ENCODE measurements at regions not wholly inside any gene's neighbourhood (a gene's known extent, or its start where the extent isn't known, plus 50 kb on each side); places are given as distances from the start of the nearest gene placed in this dataset.

DNA sequence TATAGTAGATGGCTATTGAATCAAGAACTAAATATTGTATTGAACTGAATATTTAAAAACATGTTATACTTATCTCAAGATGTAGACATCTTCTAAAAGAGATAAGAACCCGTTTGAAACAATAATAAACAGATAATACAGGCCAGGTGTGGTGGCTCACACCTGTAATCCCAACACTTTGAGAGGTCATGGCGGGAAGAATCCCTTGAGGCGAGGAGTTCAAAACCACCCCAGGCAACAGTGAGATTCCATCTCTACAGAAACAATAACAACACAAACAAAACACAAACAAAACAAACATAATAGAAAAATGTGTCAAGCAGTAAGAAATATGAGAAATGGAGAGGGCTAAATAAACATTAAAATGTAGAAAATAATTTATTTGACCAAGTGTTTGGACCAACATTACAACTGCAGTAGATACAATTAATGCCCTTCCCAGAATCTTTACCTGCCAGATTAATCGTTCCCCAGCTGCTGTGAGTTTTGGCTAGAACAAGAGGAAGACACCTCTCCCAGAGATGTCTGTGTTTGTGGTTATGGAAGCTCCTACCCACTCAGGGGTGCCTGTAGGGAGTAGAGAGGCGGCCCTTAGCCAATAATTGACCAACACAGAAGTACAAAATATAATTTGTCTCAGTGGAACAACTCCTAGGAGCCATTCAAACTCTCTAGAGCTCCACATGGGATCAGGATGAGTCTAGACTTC, 111.9 kb upstream of the AGTR1 start:
- H3K4me3 ChIP-seq (ENCODE audit: low read depth, low read length), result no peak overlapping the region
- 63% methylated on average over 5 of the region's 5 CpGs for WGBS
- no peaks in the 10 kb centered on the region for H3K36me3 ChIP-seq (ENCODE audit: insufficient read depth)
- DNase-seq (ENCODE audit: extremely low spot score), result no peak
- no peaks in the 10 kb centered on the region for H3K4me1 ChIP-seq (ENCODE audit: insufficient read depth)
- no peak overlapping the region for H3K27ac ChIP-seq (ENCODE audit: low read depth)

GRCh38 chr3:148588291-148588690, 109.4 kb upstream of the AGTR1 start:
- Histone ChIP-seq H3K4me3 (ENCODE audit: low read depth, low read length) (no peak overlapping the region), H3K36me3 (ENCODE audit: insufficient read depth) (no peaks in the 10 kb centered on the region), H3K27ac (ENCODE audit: low read depth) (no peak overlapping the region), H3K4me1 (ENCODE audit: insufficient read depth) (no peaks in the 10 kb centered on the region)
- 87% methylated on average over 2 of the region's 2 CpGs for WGBS
- DNase-seq (ENCODE audit: extremely low spot score), result no peak

DNA sequence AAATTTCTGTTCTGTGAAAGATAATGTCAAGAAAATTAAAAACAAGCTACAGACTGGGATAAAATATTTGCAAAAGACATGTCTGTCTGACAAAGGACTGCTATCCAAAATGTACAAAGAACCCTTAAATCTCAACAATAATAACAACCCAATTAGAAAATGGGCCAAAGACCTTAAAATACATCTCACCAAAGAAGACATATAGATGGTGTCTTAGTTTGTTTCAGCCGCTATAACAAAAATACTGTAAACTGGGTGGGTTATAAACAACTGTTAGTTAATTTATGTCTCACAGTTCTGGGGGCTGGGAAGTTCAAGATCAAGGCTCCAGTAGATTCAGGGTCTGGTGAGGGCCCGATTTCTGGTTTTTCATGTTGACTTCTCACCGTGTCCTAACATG, 106.2 kb upstream of the AGTR1 start:
- Histone ChIP-seq H3K4me1 (ENCODE audit: insufficient read depth) (no peaks in the 10 kb centered on the region), H3K4me3 (ENCODE audit: low read depth, low read length) (no peak overlapping the region), H3K27ac (ENCODE audit: low read depth) (no peak overlapping the region), H3K36me3 (ENCODE audit: insufficient read depth) (no peaks in the 10 kb centered on the region)
- 95% methylated on average over 3 of the region's 3 CpGs for WGBS
- DNase-seq (ENCODE audit: extremely low spot score), result no peak

DNA sequence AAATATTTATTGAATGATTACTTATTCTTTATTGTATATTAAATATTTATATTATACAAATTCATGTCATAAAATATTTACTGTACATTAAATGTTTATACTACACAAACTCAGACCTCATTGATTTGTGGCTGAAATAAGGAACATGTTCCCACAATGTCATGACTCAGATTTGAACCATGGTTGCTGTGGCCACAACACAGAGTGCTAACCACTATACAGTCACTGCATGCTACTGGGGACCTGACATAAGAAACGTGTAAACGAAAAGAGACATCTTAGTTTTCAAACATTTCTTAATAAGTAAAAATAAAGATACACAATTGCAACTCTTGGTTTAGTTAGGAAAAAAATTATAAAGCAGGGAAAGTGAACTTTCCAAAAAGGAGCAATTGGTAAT, 99.1 kb upstream of the AGTR1 start:
- no peaks in the 10 kb centered on the region for H3K4me1 ChIP-seq (ENCODE audit: insufficient read depth)
- H3K4me3 ChIP-seq (ENCODE audit: low read depth, low read length), result no peak overlapping the region
- H3K27ac ChIP-seq (ENCODE audit: low read depth), result no peak overlapping the region
- DNase-seq (ENCODE audit: extremely low spot score), result no peak
- no peaks in the 10 kb centered on the region for H3K36me3 ChIP-seq (ENCODE audit: insufficient read depth)
- WGBS, result 87% methylated on average over 2 of the region's 2 CpGs

DNA sequence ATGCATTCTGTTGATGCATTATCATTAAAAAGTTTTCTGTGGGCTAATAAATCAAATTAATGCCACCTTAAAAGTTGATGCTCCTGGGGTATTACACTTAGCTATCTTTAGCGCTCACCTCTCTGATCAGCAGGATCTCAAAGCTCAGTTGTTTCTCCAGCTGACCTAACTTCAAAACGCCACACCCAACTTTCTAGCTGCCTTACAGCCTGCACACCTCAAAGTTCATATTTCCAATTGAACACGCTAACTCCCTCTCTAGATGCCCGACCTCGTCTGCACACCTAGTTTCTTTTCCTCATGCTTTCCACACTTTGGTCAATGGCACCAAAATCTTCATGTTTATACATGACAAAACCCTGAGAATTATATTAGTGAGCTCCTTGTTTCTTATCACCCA, 98.2 kb upstream of the AGTR1 start:
- Histone ChIP-seq H3K4me1 (ENCODE audit: insufficient read depth) (no peaks in the 10 kb centered on the region), H3K4me3 (ENCODE audit: low read depth, low read length) (no peak overlapping the region), H3K36me3 (ENCODE audit: insufficient read depth) (no peaks in the 10 kb centered on the region), H3K27ac (ENCODE audit: low read depth) (no peak overlapping the region)
- WGBS, result 89% methylated on average over 5 of the region's 5 CpGs
- DNase-seq (ENCODE audit: extremely low spot score), result no peak

- Histone ChIP-seq H3K36me3 (ENCODE audit: insufficient read depth) (no peaks in the 10 kb centered on the region), H3K27ac (ENCODE audit: low read depth) (no peak overlapping the region), H3K4me1 (ENCODE audit: insufficient read depth) (no peaks in the 10 kb centered on the region), H3K4me3 (ENCODE audit: low read depth, low read length) (no peak overlapping the region)
- WGBS, result 91% methylated on average over 1 of the region's 1 CpG
- no peak for DNase-seq (ENCODE audit: extremely low spot score)
Measured at GRCh38 chr3:148600440-148600839, 97.3 kb upstream of the AGTR1 start.

DNA sequence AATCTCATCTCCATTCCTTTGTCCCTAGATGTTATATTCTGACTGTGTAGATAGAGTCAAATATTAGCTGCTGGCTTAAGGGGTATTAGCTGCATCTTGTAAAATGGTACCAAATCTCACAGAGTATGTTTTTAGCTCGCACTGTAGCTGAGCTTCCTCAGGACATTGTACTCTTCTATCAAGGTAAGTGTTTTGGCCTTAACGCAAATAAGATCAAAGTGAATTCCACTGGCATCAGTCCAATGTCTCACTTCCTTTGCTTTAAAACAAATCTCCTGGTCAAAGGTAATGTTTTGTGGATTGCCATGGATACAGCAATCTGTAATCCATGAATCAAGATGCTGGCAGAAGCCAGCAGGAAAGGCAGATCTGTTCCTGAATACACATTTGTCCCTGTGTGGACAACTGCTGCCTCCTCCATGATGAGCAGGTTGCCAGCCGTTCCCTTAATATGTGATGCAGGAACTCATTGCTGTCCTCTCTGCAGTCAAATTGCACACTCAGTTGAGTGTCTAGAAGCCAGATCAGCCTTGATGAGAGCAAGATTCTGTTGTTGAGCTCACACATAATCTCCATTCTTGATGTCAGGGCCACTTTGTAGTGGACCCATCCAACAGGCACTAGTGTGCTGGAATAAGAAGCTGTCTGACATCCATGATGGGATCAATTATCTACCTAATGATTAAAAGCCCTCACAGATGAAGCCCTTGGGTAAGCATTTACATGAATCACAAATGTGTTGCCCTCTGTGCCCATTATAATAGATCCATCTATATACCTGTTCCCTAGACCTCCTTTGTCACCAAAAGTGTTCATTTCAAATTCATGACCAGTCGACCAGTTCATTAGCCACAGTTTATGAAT, 96.6 kb upstream of the AGTR1 start:
- no peaks in the 10 kb centered on the region for H3K36me3 ChIP-seq (ENCODE audit: insufficient read depth)
- WGBS, result 61% methylated on average over 4 of the region's 4 CpGs
- H3K27ac ChIP-seq (ENCODE audit: low read depth), result no peak overlapping the region
- H3K4me3 ChIP-seq (ENCODE audit: low read depth, low read length), result no peak overlapping the region
- H3K4me1 ChIP-seq (ENCODE audit: insufficient read depth), result no peaks in the 10 kb centered on the region
- DNase-seq (ENCODE audit: extremely low spot score), result peak; percentile 50

DNA sequence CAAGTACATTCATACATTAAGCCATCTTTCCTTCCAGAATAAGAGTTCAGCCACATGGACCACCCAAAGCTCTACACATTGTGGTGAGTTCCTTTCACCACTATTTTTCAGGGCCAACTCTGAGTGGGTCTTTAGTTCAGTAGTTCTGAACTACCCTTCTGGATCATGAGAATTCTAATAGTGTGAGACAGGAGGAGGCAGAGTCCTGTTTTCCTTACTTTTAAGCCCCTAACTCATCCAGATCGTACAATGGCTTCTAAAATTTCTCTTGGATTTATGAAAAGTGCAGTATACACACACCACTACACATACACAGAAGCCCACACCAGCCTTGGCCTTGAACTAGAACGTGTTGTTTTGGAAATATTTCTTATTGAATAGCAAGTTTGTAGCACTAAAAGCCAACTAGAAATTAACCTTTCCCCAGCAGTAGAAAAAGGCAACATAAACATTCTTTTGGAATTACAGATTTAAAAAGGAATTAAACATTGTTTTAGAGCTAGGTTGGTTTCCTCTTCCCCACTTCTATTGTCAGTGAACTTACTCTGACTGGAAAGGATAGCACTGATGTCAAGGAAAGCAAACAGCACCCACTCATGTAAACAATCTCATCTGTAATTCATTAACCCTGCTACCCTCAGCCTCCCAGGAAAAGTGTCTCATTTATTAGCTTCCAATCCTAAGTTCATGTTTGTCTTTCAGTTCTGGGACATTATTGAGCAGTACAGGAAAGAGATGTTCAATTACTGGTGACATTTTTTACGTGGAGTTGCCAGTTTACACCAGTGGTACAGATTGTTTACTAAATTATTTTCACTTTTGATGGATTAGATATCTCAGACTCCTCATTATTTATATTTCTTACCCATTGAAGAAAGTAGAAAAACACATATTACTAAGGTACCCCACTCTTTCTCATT, 95.7 kb upstream of the AGTR1 start:
- no peak overlapping the region for H3K27ac ChIP-seq (ENCODE audit: low read depth)
- H3K4me1 ChIP-seq (ENCODE audit: insufficient read depth), result no peaks in the 10 kb centered on the region
- no peaks in the 10 kb centered on the region for H3K36me3 ChIP-seq (ENCODE audit: insufficient read depth)
- WGBS, result 66% methylated on average over 3 of the region's 3 CpGs
- no peak overlapping the region for H3K4me3 ChIP-seq (ENCODE audit: low read depth, low read length)
- DNase-seq (ENCODE audit: extremely low spot score), result no peak

GRCh38 chr3:148604270-148605085, 93.2 kb upstream of the AGTR1 start:
- 52% methylated on average over 9 of the region's 9 CpGs for WGBS
- Histone ChIP-seq H3K4me3 (ENCODE audit: low read depth, low read length) (no peak overlapping the region), H3K36me3 (ENCODE audit: insufficient read depth) (no peaks in the 10 kb centered on the region), H3K27ac (ENCODE audit: low read depth) (no peak overlapping the region), H3K4me1 (ENCODE audit: insufficient read depth) (no peaks in the 10 kb centered on the region)
- no peak for DNase-seq (ENCODE audit: extremely low spot score)

DNA sequence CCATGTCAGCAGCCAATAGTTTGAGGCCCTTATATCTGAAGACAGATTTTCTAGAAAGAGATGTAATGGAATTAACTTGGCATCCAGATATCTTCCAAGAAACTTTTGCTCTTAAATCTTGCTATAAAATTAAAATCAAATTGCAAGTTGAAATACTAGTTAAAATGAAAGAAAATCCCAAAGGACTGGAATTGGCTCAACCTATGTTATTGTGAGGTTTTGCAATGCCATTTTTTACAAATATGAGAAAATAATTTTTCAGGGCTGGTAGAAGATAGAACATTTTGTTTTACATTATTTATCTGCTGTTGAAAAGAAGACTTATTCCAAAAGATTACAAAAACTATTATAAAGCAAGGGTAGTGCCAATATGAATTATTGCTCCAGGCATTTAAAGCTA, 92.2 kb upstream of the AGTR1 start:
- H3K4me3 ChIP-seq (ENCODE audit: low read depth, low read length), result no peak overlapping the region
- no peaks in the 10 kb centered on the region for H3K4me1 ChIP-seq (ENCODE audit: insufficient read depth)
- no peaks in the 10 kb centered on the region for H3K36me3 ChIP-seq (ENCODE audit: insufficient read depth)
- no peak for DNase-seq (ENCODE audit: extremely low spot score)
- no peak overlapping the region for H3K27ac ChIP-seq (ENCODE audit: low read depth)

GRCh38 chr3:148606979-148607378, 90.7 kb upstream of the AGTR1 start:
- DNase-seq (ENCODE audit: extremely low spot score), result no peak
- H3K36me3 ChIP-seq (ENCODE audit: insufficient read depth), result no peaks in the 10 kb centered on the region
- no peaks in the 10 kb centered on the region for H3K4me1 ChIP-seq (ENCODE audit: insufficient read depth)
- no peak overlapping the region for H3K4me3 ChIP-seq (ENCODE audit: low read depth, low read length)
- no peak overlapping the region for H3K27ac ChIP-seq (ENCODE audit: low read depth)

GRCh38 chr3:148607491-148607890, 90.2 kb upstream of the AGTR1 start:
- Histone ChIP-seq H3K4me3 (ENCODE audit: low read depth, low read length) (no peak overlapping the region), H3K36me3 (ENCODE audit: insufficient read depth) (no peaks in the 10 kb centered on the region), H3K4me1 (ENCODE audit: insufficient read depth) (no peaks in the 10 kb centered on the region), H3K27ac (ENCODE audit: low read depth) (no peak overlapping the region)
- 51% methylated on average over 1 of the region's 1 CpG for WGBS
- DNase-seq (ENCODE audit: extremely low spot score), result no peak

DNA sequence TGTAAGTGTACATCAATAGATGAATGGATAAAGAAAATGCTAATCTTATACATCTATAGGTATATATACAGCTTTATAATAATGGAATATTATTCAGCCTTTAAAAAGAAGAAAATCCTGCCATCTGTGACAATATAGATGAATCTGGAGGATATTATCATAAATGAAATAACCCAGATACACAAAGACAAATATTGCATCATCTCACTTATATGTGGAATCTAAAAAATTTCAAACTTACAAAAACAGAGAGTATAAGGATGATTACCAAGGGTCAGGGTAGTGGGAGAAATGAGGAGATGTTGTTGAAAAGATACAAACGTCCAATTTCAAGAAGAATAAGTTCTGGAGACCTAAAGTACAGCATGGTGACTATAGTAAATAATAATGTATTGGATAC, 85.4 kb upstream of the AGTR1 start:
- no peak overlapping the region for H3K4me3 ChIP-seq (ENCODE audit: low read depth, low read length)
- DNase-seq (ENCODE audit: extremely low spot score), result no peak
- no peak overlapping the region for H3K27ac ChIP-seq (ENCODE audit: low read depth)
- H3K36me3 ChIP-seq (ENCODE audit: insufficient read depth), result no peaks in the 10 kb centered on the region
- H3K4me1 ChIP-seq (ENCODE audit: insufficient read depth), result no peaks in the 10 kb centered on the region
- 63% methylated on average over 1 of the region's 1 CpG for WGBS
